DMS 273 (cell line): ENCODE measurements at regions not wholly inside any gene's neighbourhood (a gene's known extent, or its start where the extent isn't known, plus 50 kb on each side); places are given as distances from the start of the nearest gene placed in this dataset.

Experiments
- DNase-seq: peaks from one replicate; lab custom pipeline; 2025; ENCODE audit not compliant: unreplicated experiment; lab: John Stamatoyannopoulos, UW

DNA sequence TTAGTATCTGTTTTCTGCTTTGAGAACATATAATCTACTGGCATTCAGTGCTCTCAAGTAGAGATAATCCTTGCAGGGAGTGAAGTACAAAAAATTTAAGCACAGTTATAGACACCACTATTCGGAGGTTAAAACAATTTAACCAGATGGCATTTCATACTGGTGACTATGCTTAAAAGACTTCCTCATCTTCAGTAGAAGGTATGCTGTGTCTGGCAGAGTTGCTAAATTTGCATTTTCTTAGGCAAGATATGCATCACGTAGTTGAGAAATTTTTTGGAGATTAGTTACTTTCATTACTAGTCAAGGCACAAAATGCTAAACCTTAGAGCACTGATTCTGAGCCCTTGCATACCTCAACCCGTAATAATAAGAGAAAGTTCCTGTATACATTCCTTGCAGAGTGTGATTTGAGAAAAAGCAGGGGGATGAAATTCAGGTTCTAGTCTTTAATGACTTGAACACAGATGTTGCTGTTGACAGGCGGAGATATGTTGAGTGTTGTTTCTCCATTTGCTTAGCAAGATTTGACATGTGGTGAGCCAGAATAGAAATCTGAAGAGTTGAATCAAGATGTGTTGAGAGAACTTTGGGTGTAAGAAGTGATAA lies 70.8 kb upstream of the STARD4 start:
- DNase-seq = peak; percentile 37

DNA sequence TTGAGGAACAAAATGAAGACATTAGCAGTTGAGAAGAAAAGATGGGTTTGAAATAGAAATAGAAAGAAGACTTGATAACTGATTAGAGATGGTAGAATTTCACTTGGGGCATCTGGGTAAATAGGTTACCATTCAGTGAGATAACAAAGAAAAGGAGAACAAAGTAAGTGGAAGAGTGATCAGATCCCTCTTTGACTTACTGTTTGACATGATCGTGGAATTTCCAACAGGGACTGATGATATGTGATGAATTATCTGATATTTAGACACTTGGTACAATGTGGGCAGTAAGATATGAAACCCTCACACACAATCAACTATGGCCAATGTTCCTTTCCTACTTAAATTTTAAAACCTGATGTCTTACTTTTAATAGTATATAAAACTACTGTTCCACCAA lies 70.1 kb upstream of the STARD4 start:
- DNase-seq = no peak

DNA sequence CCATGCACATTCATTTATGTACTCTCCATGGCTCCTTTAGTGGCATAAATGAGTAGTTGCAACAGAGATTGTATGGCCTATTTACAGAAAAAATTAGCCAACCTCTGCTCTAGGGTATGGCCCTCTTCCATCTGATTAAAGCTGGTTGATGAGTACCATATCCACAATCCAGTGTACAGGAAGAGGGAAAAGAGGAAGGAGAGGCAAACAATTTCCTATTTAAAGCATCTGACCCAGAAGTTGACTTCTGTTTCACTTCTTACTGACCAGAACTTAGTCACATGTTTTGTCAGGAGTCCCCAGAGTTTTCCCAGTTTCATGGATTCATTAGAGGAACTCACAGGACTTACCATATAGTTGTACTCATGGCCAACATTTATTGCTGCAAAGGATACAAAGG lies 68.6 kb upstream of the STARD4 start:
- DNase-seq = no peak

DNA sequence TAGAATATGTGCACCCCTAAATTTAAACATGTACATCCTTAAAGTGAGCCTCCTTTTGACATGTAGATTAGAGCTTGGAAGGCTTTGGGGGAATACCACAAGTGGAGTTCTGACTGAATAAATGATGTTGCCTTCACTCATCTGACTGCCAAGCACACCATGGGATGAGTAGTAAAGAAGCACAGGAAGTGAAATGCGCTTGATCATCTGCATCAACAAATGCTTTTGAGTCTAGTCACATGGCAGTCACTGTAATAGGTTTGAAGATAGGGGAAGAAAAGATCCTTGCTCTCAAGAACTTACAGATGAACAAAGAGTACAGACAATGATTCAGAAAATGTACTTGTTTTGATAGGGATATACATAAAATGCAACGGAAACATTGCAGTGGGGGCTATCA lies 62.0 kb upstream of the STARD4 start:
- DNase-seq = no peak

DNA sequence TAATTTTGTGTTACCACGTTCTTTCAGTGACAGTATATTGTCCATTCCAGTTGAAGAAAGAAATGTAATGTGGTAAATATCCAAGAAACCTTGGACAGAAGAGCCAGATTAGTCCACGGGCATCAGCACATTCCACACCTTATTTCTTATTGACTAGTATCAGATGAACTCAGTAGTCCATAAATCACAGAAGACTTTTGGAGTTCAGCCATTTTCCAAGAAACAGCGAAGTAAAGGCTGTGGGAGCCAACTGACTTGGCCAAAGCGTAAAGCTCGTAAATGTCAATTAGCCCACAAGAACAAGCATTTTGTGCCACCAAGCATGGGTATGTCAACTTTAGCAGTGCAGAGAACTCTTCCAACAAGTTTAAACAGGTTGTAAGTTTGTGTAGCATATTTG lies 60.2 kb upstream of the STARD4 start:
- no peak for DNase-seq

DNA sequence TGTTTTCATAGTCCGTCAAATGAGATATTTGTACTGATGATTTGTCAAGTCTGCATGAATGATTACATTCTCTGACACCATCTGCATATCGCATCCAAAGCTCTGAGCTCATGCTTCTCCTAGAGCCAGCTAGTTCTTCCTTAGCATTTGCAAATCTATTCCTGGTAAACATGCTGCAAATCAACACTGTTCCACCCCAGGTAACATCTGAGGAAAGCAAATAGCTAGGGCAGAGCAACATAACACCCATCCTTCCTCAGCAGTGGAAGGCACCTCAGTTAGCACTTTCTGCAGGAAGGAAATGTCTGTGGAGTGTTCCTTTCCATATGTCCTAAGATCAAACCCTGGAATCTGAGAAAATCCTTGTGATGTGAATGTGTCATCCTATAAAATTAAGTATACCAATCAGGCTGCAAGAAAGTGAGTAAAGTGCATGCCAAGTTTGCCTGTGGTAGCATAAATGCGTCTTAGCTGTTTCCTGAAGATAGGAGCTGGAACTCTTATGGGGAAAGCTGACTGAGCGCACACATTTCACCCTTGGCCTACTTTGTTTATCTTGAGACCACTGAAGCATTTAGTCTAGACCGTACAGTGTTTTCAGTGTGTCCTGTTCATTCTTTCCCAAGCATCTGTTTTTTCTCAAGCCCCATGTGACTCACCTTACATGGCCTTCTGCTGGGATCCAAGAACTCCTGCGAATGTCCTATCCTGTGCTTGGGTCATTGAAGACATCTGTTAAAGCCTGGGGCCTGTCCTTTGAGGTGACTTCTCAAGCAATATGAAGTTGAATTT lies 50.9 kb upstream of the STARD4 start:
- no peak for DNase-seq

DNA sequence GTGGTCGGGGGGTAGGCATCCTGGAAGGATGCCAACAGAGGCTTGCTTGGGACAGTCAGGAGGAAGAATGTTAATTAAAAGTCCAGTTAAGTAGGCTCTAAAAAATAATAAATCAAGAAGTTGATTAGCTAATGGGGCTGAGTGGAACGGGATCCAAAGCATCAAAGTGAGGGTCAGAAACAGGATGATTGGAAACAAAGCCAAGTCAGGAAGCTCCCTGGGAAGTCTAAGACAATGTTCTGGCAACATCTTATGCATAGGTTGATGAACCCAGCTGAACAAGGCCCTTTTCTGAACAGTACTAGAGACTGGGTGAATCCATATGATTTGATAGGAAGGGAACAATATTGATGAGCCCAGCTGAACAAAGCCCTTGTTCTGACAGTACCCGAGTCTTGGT lies 50.2 kb upstream of the STARD4 start:
- no peak for DNase-seq
